ENCODE measurements at regions not wholly inside any gene's neighbourhood (a gene's known extent, or its start where the extent isn't known, plus 50 kb on each side); places are given as distances from the start of the nearest gene placed in this dataset.

DNA sequence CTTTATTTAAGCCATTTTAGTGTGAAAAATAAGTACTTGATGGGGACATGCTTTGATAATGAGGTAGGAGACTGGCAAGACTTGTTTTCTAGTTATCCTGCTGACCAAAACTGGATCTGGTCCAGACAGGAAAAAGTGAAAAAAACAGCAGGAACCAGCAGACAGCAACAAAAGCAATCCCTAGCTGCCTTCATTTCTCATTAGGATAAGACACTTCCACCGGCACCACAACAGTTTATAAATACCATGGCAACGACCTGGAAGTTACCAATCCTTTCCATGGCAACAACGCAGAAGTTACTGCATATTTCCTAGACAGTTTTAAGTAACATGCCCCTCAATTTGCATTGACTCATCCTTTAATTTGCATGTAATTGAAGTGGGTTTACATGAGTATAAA lies 993.8 kb upstream of the NCAM2 start:
- TF ChIP-seq EZH2 (IDR thresholded peaks at IDR 0.05; ENCODE audit: insufficient read depth, poor library complexity, severe bottlenecking): no peak
- no peak for TF ChIP-seq EZH2phosphoT487 (IDR thresholded peaks at IDR 0.05; ENCODE audit: insufficient read depth, low read depth)
